A549 (cell line): ENCODE measurements at regions not wholly inside any gene's neighbourhood (a gene's known extent, or its start where the extent isn't known, plus 50 kb on each side); places are given as distances from the start of the nearest gene placed in this dataset.

ENCODE experiments used
- ATAC-seq, 2 experiments: fragments of 200-7000 bp in 1 of 2; fragments of >200 bp in 1 of 2; cut with Nextera tagmentation in 1 of 2; cut with Tn5 transposase in 1 of 2; 3 replicates each; pipeline versions ENCODE4 v1.8.0 to v1.9.1; 2018 to 2020; ENCODE audit warnings: mild to moderate bottlenecking in 1 of 2, moderate library complexity in 1 of 2
- CTCF ChIA-PET: fragments of 300-600 bp; sonication (Branson Sonifier 250); formaldehyde crosslinking; extraction: SDS; loops from one replicate; lab custom pipeline; 2021; ENCODE audit warnings: antibody characterized with exemption, inconsistent platforms; lab: Yijun Ruan, JAX
- POLR2A ChIA-PET: fragments of 350-600 bp; formaldehyde crosslinking; extraction: SDS; loops from one replicate; lab custom pipeline; 2021; ENCODE audit warnings: antibody characterized with exemption, inconsistent platforms; lab: Yijun Ruan, JAX
- DNase-seq, 2 experiments: peaks; one replicate each; pipeline versions ENCODE4 v3.0.0 to v3.0.0-alpha.2; 2011 to 2016; ENCODE audit warnings: low read depth in 1 of 2, low spot score in 1 of 2
- FAIRE-seq: peaks from 2 replicates; lab custom pipeline; 2011; peaks lifted over from hg19 to GRCh38; lab: Jason Lieb, UNC
- H3K27ac ChIP-seq, 2 experiments: fragments of >200 bp; sonication (Bioruptor Twin); formaldehyde crosslinking; 3 replicates each; pipeline ENCODE4 v1.5.1; 2016 to 2017
- H3K4me1 ChIP-seq: fragments of >200 bp; sonication (Bioruptor Twin); formaldehyde crosslinking; 3 replicates; pipeline ENCODE4 v1.6.1; 2016
- H3K4me2 ChIP-seq: fragments of >200 bp; sonication (Bioruptor Twin); formaldehyde crosslinking; 3 replicates; pipeline ENCODE4 v1.6.1; 2016
- H3K4me3 ChIP-seq: fragments of >200 bp; sonication (Bioruptor Twin); formaldehyde crosslinking; 3 replicates; pipeline ENCODE4 v1.5.1; 2016
- H3K9me3 ChIP-seq: fragments of >200 bp; sonication (Bioruptor Twin); formaldehyde crosslinking; 3 replicates; pipeline ENCODE4 v1.6.1; 2016
- BCL3 ChIP-seq: fragments of >200 bp; sonication (Bioruptor Twin); formaldehyde crosslinking; IDR thresholded peaks from 3 replicates; pipeline ENCODE4 v1.6.1; 2016
- CBX2 ChIP-seq: fragments of 200-600 bp; sonication (generic); IDR thresholded peaks from 2 replicates; pipeline ENCODE4 v1.6.1; 2016; ENCODE audit warnings: low read depth, mild to moderate bottlenecking, borderline replicate concordance
- CBX8 ChIP-seq: fragments of 200-600 bp; sonication (generic); IDR thresholded peaks from 2 replicates; pipeline ENCODE4 v1.6.1; 2016
- CEBPB ChIP-seq, 2 experiments: fragments of >200 bp in 1 of 2; sonication (Bioruptor Twin) in 1 of 2; formaldehyde crosslinking in 1 of 2; IDR thresholded peaks; 2 replicates each; pipeline ENCODE4 v1.6.1; 2012 to 2016
- CHD4 ChIP-seq: fragments of 200-600 bp; sonication (generic); IDR thresholded peaks from 2 replicates; pipeline ENCODE4 v1.6.1; 2016; ENCODE audit warnings: antibody characterized with exemption, mild to moderate bottlenecking, borderline replicate concordance
- E2F6 ChIP-seq: IDR thresholded peaks from 2 replicates; pipeline ENCODE4 v1.6.1; 2012; ENCODE audit warnings: low read depth, borderline replicate concordance
- EHF ChIP-seq: fragments of 250-450 bp; sonication (Bioruptor Pico); IDR thresholded peaks from 2 replicates; pipeline ENCODE4 v1.5.0; 2020; ENCODE audit warnings: mild to moderate bottlenecking
- EHMT2 ChIP-seq: fragments of 200-600 bp; sonication (generic); IDR thresholded peaks from 2 replicates; pipeline ENCODE4 v1.6.1; 2016; ENCODE audit warnings: antibody characterized with exemption, low read depth, mild to moderate bottlenecking, moderate library complexity
- ELK1 ChIP-seq: fragments of 150-350 bp; IDR thresholded peaks from 2 replicates; pipeline ENCODE4 v1.6.1; 2014; ENCODE audit warnings: low read depth, mild to moderate bottlenecking, low read length
- EP300 ChIP-seq, 2 experiments: fragments of >200 bp; sonication (Bioruptor Twin); formaldehyde crosslinking; IDR thresholded peaks; 2 replicates in 1 of 2; 3 replicates in 1 of 2; pipeline ENCODE4 v1.6.1; 2016 to 2017
- ESRRA ChIP-seq: fragments of 150-350 bp; IDR thresholded peaks from 2 replicates; pipeline ENCODE4 v1.6.1; 2014; ENCODE audit warnings: mild to moderate bottlenecking, low read length, borderline replicate concordance
- FOSB ChIP-seq: fragments of 250-450 bp; sonication (Bioruptor Pico); IDR thresholded peaks from 2 replicates; pipeline ENCODE4 v1.5.0; 2020; ENCODE audit warnings: mild to moderate bottlenecking, moderate library complexity
- FOXS1 ChIP-seq: fragments of 250-450 bp; sonication (Bioruptor Pico); IDR thresholded peaks from 2 replicates; pipeline ENCODE4 v1.5.0; 2020; ENCODE audit warnings: mild to moderate bottlenecking, moderate library complexity
- HOXB5 ChIP-seq: fragments of 250-450 bp; sonication (Bioruptor Pico); IDR thresholded peaks from 2 replicates; pipeline ENCODE4 v1.5.0; 2020; ENCODE audit warnings: mild to moderate bottlenecking, moderate library complexity
- JUN ChIP-seq, 2 experiments: fragments of >200 bp; sonication (Bioruptor Twin); formaldehyde crosslinking; IDR thresholded peaks; 2 replicates in 1 of 2; 3 replicates in 1 of 2; pipeline ENCODE4 v1.6.1; 2016 to 2017
- KDM5A ChIP-seq: fragments of 200-600 bp; sonication (generic); IDR thresholded peaks from 2 replicates; pipeline ENCODE4 v1.6.1; 2016; ENCODE audit warnings: antibody characterized with exemption, mild to moderate bottlenecking
- MAFK ChIP-seq: fragments of 450-650 bp; IDR thresholded peaks from 2 replicates; pipeline ENCODE4 v1.6.1; 2014; ENCODE audit not compliant: partially characterized antibody
- MAX ChIP-seq: IDR thresholded peaks from 2 replicates; pipeline ENCODE4 v1.6.1; 2012
- NR3C1 ChIP-seq: fragments of >200 bp; sonication (Bioruptor Twin); formaldehyde crosslinking; IDR thresholded peaks from 3 replicates; pipeline ENCODE4 v1.6.1; 2017
- PHF8 ChIP-seq: fragments of 200-600 bp; sonication (generic); IDR thresholded peaks from 2 replicates; pipeline ENCODE4 v1.6.1; 2016; ENCODE audit warnings: low read depth, mild to moderate bottlenecking, antibody characterized with exemption, moderate library complexity, borderline replicate concordance
- REST ChIP-seq: fragments of 200-600 bp; sonication (generic); IDR thresholded peaks from 2 replicates; pipeline ENCODE4 v1.6.1; 2016; ENCODE audit warnings: antibody characterized with exemption, mild to moderate bottlenecking, moderate library complexity
- RFX5 ChIP-seq: fragments of 450-650 bp; IDR thresholded peaks from 2 replicates; pipeline ENCODE4 v1.7.1; 2014; ENCODE audit warnings: antibody characterized with exemption, mild to moderate bottlenecking, moderate library complexity
- USF2 ChIP-seq: fragments of 450-650 bp; IDR thresholded peaks from 2 replicates; pipeline ENCODE4 v1.6.1; 2014; ENCODE audit warnings: antibody characterized with exemption
- ZC3H11A ChIP-seq: fragments of 450-650 bp; IDR thresholded peaks from 2 replicates; pipeline ENCODE4 v1.6.1; 2014; ENCODE audit warnings: antibody characterized with exemption, mild to moderate bottlenecking
- ZFP36 ChIP-seq: fragments of 450-650 bp; IDR thresholded peaks from 2 replicates; pipeline ENCODE4 v1.6.1; 2014; ENCODE audit warnings: borderline replicate concordance; ENCODE audit not compliant: partially characterized antibody
- WGBS: methylation state at CpG from one replicate; pipeline ENCODE4 v1.1.6; 2017; ENCODE audit errors: missing lambda C conversion rate; 5-methylcytosine and 5-hydroxymethylcytosine counted together

GRCh38 chr4:124509151-124509550, 203.4 kb downstream of the ANKRD50 start:
- no peak overlapping the region for H3K27ac ChIP-seq
- H3K4me3 ChIP-seq = no peak overlapping the region
- H3K9me3 ChIP-seq = no peaks in the 10 kb centered on the region
- ATAC-seq (no peak), DNase-seq (no peak), FAIRE-seq (no peak)
- POLR2A ChIA-PET = no interaction called here
- no peak for TF ChIP-seq EHMT2
- no peak for TF ChIP-seq BCL3
- no peak for TF ChIP-seq FOXS1 (CRISPR knock-in tag)
- TF ChIP-seq CHD4 = no peak
- no peak for TF ChIP-seq JUN (IDR thresholded peaks at IDR 0.05)
- TF ChIP-seq EHF = no peak
- TF ChIP-seq PHF8 = no peak
- no peak for TF ChIP-seq CBX8
- TF ChIP-seq NR3C1 = no peak
- TF ChIP-seq EP300 (IDR thresholded peaks at IDR 0.05) = no peak
- TF ChIP-seq USF2 = no peak
- no peak for TF ChIP-seq REST
- TF ChIP-seq KDM5A = no peak
- no peak for TF ChIP-seq CBX2
- TF ChIP-seq HOXB5 (CRISPR knock-in tag) = no peak
- TF ChIP-seq FOSB (CRISPR knock-in tag) = no peak
- TF ChIP-seq RFX5 = no peak
- no peak for TF ChIP-seq ZC3H11A
- H3K4me2 ChIP-seq = no peak overlapping the region
- no peaks in the 10 kb centered on the region for H3K4me1 ChIP-seq
- 35% methylated on average over 2 of the region's 2 CpGs for WGBS
- CTCF ChIA-PET = no interaction called here

DNA sequence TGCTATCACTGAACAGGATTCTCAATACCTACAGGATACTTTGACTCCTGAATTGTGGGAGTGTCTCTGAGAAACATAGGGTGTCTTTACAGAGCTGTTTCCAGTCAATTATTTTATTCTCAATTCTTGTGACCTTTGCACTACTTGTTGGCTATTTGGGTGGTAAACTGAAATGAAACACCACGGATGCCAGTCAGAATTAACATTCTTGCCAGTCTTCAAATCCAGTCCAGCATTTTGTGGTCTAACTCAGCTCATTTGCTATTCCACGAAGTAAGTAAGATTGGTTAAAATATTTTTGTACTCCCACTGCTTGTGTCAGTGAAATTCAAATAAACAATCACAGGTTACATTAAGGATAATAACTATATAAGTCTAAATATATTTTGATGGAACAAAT, 197.9 kb downstream of the ANKRD50 start:
- DNase-seq (no peak), FAIRE-seq (no peak), ATAC-seq (no peak)
- ChIA-PET CTCF (no interaction called here), POLR2A (no interaction called here)
- H3K4me2 ChIP-seq = no peak overlapping the region
- TF ChIP-seq ESRRA (no peak), ZFP36 (no peak), CEBPB (IDR thresholded peaks at IDR 0.05) (no peak), MAFK (no peak), ELK1 (no peak), RFX5 (no peak), MAX (no peak), E2F6 (no peak)
- TF ChIP-seq, all 56 proteins: peak for 0
- Histone ChIP-seq H3K4me3 (no peak overlapping the region), H3K4me1 (no peaks in the 10 kb centered on the region), H3K27ac (no peak overlapping the region), H3K9me3 (no peaks in the 10 kb centered on the region)
- WGBS = 51% methylated on average over 2 of the region's 2 CpGs
